Endothelial cell (in vitro differentiated cells): ENCODE measurements at regions not wholly inside any gene's neighbourhood (a gene's known extent, or its start where the extent isn't known, plus 50 kb on each side); places are given as distances from the start of the nearest gene placed in this dataset.

Source experiments
- DNase-seq: peaks from one replicate; pipeline ENCODE4 v3.0.0; 2021; ENCODE audit warnings: low spot score
- H3K27ac Mint-ChIP-seq: one replicate; pipeline ENCODE4 v1.8.0; 2021; ENCODE audit warnings: mixed read lengths, inconsistent platforms; ENCODE audit not compliant: unreplicated experiment
- H3K27me3 Mint-ChIP-seq: one replicate; pipeline ENCODE4 v1.8.0; 2021; ENCODE audit warnings: mild to moderate bottlenecking, moderate library complexity, mixed read lengths, inconsistent platforms; ENCODE audit not compliant: unreplicated experiment
- H3K36me3 Mint-ChIP-seq: one replicate; pipeline ENCODE4 v1.8.0; 2021; ENCODE audit warnings: mild to moderate bottlenecking, low read depth, mixed read lengths, inconsistent platforms; ENCODE audit not compliant: unreplicated experiment
- H3K4me1 Mint-ChIP-seq: one replicate; pipeline ENCODE4 v1.8.0; 2021; ENCODE audit warnings: mild to moderate bottlenecking, mixed read lengths, inconsistent platforms; ENCODE audit not compliant: unreplicated experiment
- H3K4me3 Mint-ChIP-seq: one replicate; pipeline ENCODE4 v1.8.0; 2021; ENCODE audit warnings: mild to moderate bottlenecking, mixed read lengths, inconsistent platforms; ENCODE audit not compliant: unreplicated experiment
- H3K9me3 Mint-ChIP-seq: one replicate; pipeline ENCODE4 v1.8.0; 2021; ENCODE audit warnings: mixed read lengths, inconsistent platforms; ENCODE audit not compliant: unreplicated experiment
- CTCF ChIP-seq: fragments of 200-600 bp; sonication (generic); IDR thresholded peaks from one replicate; pipeline ENCODE4 v1.5.0; 2021; ENCODE audit warnings: antibody characterized with exemption; ENCODE audit not compliant: unreplicated experiment

- Mint-ChIP-seq H3K4me3 (no peak overlapping the region), H3K4me1 (no peaks in the 10 kb centered on the region), H3K36me3 (no peaks in the 10 kb centered on the region), H3K27me3 (peaks cover 1% of the 10 kb centered on the region), H3K27ac (no peak overlapping the region), H3K9me3 (no peaks in the 10 kb centered on the region)
- TF ChIP-seq CTCF, result no peak
- DNase-seq, result no peak
These were observed 148.6 kb upstream of the PLPPR1 start for GRCh38 chr9:100879884-100880283.

- Mint-ChIP-seq H3K9me3 (no peaks in the 10 kb centered on the region), H3K27me3 (peaks cover 1% of the 10 kb centered on the region), H3K4me3 (no peak overlapping the region), H3K4me1 (no peaks in the 10 kb centered on the region), H3K27ac (no peak overlapping the region), H3K36me3 (no peaks in the 10 kb centered on the region)
- TF ChIP-seq CTCF, result no peak
- no peak for DNase-seq
These were observed 148.2 kb upstream of the PLPPR1 start for GRCh38 chr9:100880284-100880683.

GRCh38 chr9:100884518-100884917 lies 144.0 kb upstream of the PLPPR1 start:
- Mint-ChIP-seq H3K4me1 (no peaks in the 10 kb centered on the region), H3K27me3 (peaks cover 1% of the 10 kb centered on the region), H3K36me3 (no peaks in the 10 kb centered on the region), H3K27ac (no peak overlapping the region), H3K9me3 (no peaks in the 10 kb centered on the region), H3K4me3 (no peak overlapping the region)
- TF ChIP-seq CTCF, result no peak
- no peak for DNase-seq

GRCh38 chr9:100890321-100890720 lies 138.2 kb upstream of the PLPPR1 start:
- H3K27me3 Mint-ChIP-seq, result no peaks in the 10 kb centered on the region
- no peaks in the 10 kb centered on the region for H3K9me3 Mint-ChIP-seq

GRCh38 chr9:100911273-100911672 lies 117.3 kb upstream of the PLPPR1 start:
- no peaks in the 10 kb centered on the region for H3K36me3 Mint-ChIP-seq
- H3K27me3 Mint-ChIP-seq, result no peaks in the 10 kb centered on the region
- no peak overlapping the region for H3K27ac Mint-ChIP-seq
- no peaks in the 10 kb centered on the region for H3K9me3 Mint-ChIP-seq
- TF ChIP-seq CTCF, result no peak
- H3K4me1 Mint-ChIP-seq, result peaks cover 5% of the 10 kb centered on the region
- no peak overlapping the region for H3K4me3 Mint-ChIP-seq
- DNase-seq, result no peak

More at GRCh38 chr9:100890321-100890720, 138.2 kb upstream of the PLPPR1 start:
- DNase-seq, result no peak
- no peaks in the 10 kb centered on the region for H3K36me3 Mint-ChIP-seq
- no peak overlapping the region for H3K27ac Mint-ChIP-seq
- H3K4me3 Mint-ChIP-seq, result no peak overlapping the region
- no peaks in the 10 kb centered on the region for H3K4me1 Mint-ChIP-seq
- TF ChIP-seq CTCF, result no peak
